T-cell (primary cell): ENCODE measurements at regions not wholly inside any gene's neighbourhood (a gene's known extent, or its start where the extent isn't known, plus 50 kb on each side); places are given as distances from the start of the nearest gene placed in this dataset.
A peak's percentile ranks its signal among the peaks of the same experiment; 100 is the strongest.
"Not testable (repeated sequence)": the region's sequence is repeated elsewhere in the genome, so short reads cannot be mapped to it uniquely, and the experiment has no call there.

Experiments used
- ATAC-seq, 4 experiments: fragments of 200-7000 bp in 3 of 4; fragments of 150-1000 bp in 1 of 4; cut with Tn5 transposase; replicated peaks in 1 of 4; 1 replicate in 3 of 4; 2 replicates in 1 of 4; pipeline ENCODE4 v1.10.0; 2021; ENCODE audit warnings: moderate library complexity in 3 of 4, mild to moderate bottlenecking in 2 of 4, moderate number of reproducible peaks in 1 of 4
- CTCF ChIA-PET, 2 donors: fragments of 300-600 bp; sonication (Branson Sonifier 250); formaldehyde crosslinking; loops; one replicate each; lab custom pipeline; 2022; ENCODE audit warnings: antibody characterized with exemption in 2 of 2; lab: Charles Lee
- POLR2A ChIA-PET, 2 donors: fragments of 300-600 bp; sonication (Branson Sonifier 250); formaldehyde crosslinking; loops; one replicate each; lab custom pipeline; 2022; ENCODE audit warnings: antibody characterized with exemption in 2 of 2; lab: Charles Lee
- DNase-seq, 35 experiments: peaks; one replicate each; pipeline versions ENCODE4 v3.0.0 to v3.0.0-alpha.2; 2013 to 2023
- H3K27ac ChIP-seq: one replicate; pipeline ENCODE4 v1.5.1; 2013; ENCODE audit warnings: low read length
- H3K27me3 ChIP-seq, 2 experiments: replicated peaks in 1 of 2; 1 replicate in 1 of 2; 2 replicates in 1 of 2; pipeline versions ENCODE4 v1.6.1 to v1.7.0; 2013; ENCODE audit warnings: low read length in 1 of 2, mixed read lengths in 1 of 2; ENCODE audit not compliant: control insufficient read depth in 2 of 2, insufficient read depth in 2 of 2; ENCODE audit errors: extremely low read depth in 1 of 2
- H3K36me3 ChIP-seq, 2 donors: 1 replicate in 1 of 2; 2 replicates in 1 of 2; pipeline versions ENCODE4 v1.6.1 to v1.7.0; 2013; ENCODE audit warnings: low read length in 1 of 2; ENCODE audit not compliant: control insufficient read depth in 2 of 2, insufficient read depth in 1 of 2; ENCODE audit errors: extremely low read depth in 1 of 2
- H3K4me1 ChIP-seq, 2 experiments: 1 replicate in 1 of 2; 2 replicates in 1 of 2; pipeline versions ENCODE4 v1.6.1 to v1.7.0; 2013; ENCODE audit warnings: low read length in 2 of 2, mixed read lengths in 1 of 2; ENCODE audit not compliant: insufficient read depth in 2 of 2, control insufficient read depth in 1 of 2; ENCODE audit errors: extremely low read depth in 1 of 2
- H3K4me3 ChIP-seq, 2 donors: 1 replicate in 1 of 2; 2 replicates in 1 of 2; pipeline versions ENCODE4 v1.5.1 to v1.7.0; 2013; ENCODE audit warnings: mild to moderate bottlenecking in 2 of 2, low read length in 1 of 2, moderate library complexity in 1 of 2; ENCODE audit not compliant: control insufficient read depth in 1 of 2; ENCODE audit errors: extremely low read depth in 1 of 2
- H3K9me3 ChIP-seq: 2 replicates; pipeline ENCODE4 v1.7.0; 2013
- H3K27ac Mint-ChIP-seq, 2 donors: one replicate each; pipeline ENCODE4 v1.8.0; 2020 to 2021; ENCODE audit warnings: mild to moderate bottlenecking in 2 of 2, mixed read lengths in 2 of 2
- H3K27me3 Mint-ChIP-seq, 2 donors: one replicate each; pipeline ENCODE4 v1.8.0; 2021 to 2022; ENCODE audit warnings: mixed read lengths in 2 of 2
- H3K36me3 Mint-ChIP-seq: one replicate; pipeline ENCODE4 v1.8.0; 2021; ENCODE audit warnings: mixed read lengths
- H3K4me1 Mint-ChIP-seq, 3 donors: one replicate each; pipeline ENCODE4 v1.8.0; 2020 to 2022; ENCODE audit warnings: mixed read lengths in 3 of 3, mild to moderate bottlenecking in 1 of 3
- H3K4me3 Mint-ChIP-seq, 3 donors: one replicate each; pipeline ENCODE4 v1.8.0; 2020 to 2022; ENCODE audit warnings: mild to moderate bottlenecking in 3 of 3, mixed read lengths in 3 of 3, moderate library complexity in 3 of 3
- H3K9me3 Mint-ChIP-seq, 3 donors: one replicate each; pipeline ENCODE4 v1.8.0; 2020 to 2022; ENCODE audit warnings: mixed read lengths in 3 of 3
- WGBS: methylation state at CpG from one replicate; pipeline ENCODE4 v1.1.5; 2013; ENCODE audit warnings: missing lambda C conversion rate; ENCODE audit not compliant: insufficient coverage; 5-methylcytosine and 5-hydroxymethylcytosine counted together

DNA sequence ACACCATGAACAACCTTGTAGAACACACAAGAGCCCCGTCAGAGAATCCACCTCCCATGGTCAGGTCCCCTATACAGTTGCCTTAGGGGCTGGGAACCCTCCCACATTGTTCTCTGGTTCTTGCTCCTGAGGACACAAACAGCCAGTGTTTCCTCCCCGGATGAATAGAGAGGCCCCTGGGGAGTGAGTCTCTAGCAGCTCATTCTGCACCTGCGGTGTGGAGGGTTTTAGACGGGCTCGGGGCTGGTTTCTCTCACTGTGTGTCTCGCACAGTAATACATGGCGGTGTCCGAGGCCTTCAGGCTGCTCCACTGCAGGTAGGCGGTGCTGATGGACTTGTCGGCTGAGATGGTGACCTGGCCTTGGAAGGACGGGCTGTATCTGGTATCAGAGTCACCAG lies 1052.1 kb downstream of the TMEM121 start:
- Mint-ChIP-seq H3K36me3 (no peaks in the 10 kb centered on the region), H3K4me1 (no peaks in the 10 kb centered on the region), H3K4me3 (no peak overlapping the region), H3K9me3 (no peaks in the 10 kb centered on the region), H3K27ac (no peak overlapping the region), H3K27me3 (peaks cover 11 to 50% of the 10 kb centered on the region in 2 donors)
- Histone ChIP-seq H3K27me3 (peaks cover 0 to 26% of the 10 kb centered on the region in 2 experiments), H3K9me3 (no peaks in the 10 kb centered on the region), H3K4me3 (no peak overlapping the region), H3K36me3 (no peaks in the 10 kb centered on the region), H3K4me1 (no peaks in the 10 kb centered on the region), H3K27ac (no peak overlapping the region)
- no peak for ATAC-seq
- POLR2A ChIA-PET: no interaction called here
- no peak for DNase-seq
- CTCF ChIA-PET: no interaction called here
- WGBS: 74% methylated on average over 10 of the region's 11 CpGs

DNA sequence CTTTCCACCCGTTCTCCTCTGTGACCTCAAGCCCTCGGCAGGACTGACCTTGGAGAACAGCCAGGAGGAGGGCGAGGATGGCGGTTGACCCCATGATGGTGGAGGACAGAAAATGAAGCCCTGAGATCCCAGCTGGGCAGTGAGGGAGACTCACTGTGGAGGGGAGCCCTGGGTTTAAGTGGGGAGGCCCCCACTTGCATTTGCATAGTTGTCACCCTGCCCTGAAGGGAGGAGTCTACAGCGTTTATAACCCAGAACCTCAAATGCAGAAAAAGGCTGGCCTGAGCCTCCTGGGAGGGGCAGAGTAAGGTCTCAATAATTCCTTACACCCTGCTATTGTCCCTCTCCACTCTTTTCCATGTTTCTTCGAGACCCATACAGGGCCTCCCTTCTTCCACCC lies 1052.7 kb downstream of the TMEM121 start:
- ChIA-PET CTCF (no interaction called here), POLR2A (no interaction called here)
- no peak for ATAC-seq
- Histone ChIP-seq H3K4me1 (no peaks in the 10 kb centered on the region), H3K4me3 (no peak overlapping the region), H3K27me3 (peaks cover 0 to 28% of the 10 kb centered on the region in 2 experiments), H3K9me3 (no peaks in the 10 kb centered on the region), H3K36me3 (no peaks in the 10 kb centered on the region), H3K27ac (no peak overlapping the region)
- no peak for DNase-seq
- Mint-ChIP-seq H3K9me3 (no peaks in the 10 kb centered on the region), H3K4me1 (no peaks in the 10 kb centered on the region), H3K36me3 (no peaks in the 10 kb centered on the region), H3K4me3 (no peak overlapping the region), H3K27me3 (peaks cover 11 to 45% of the 10 kb centered on the region in 2 donors), H3K27ac (no peak overlapping the region)
- WGBS: 88% methylated on average over 4 of the region's 6 CpGs

DNA sequence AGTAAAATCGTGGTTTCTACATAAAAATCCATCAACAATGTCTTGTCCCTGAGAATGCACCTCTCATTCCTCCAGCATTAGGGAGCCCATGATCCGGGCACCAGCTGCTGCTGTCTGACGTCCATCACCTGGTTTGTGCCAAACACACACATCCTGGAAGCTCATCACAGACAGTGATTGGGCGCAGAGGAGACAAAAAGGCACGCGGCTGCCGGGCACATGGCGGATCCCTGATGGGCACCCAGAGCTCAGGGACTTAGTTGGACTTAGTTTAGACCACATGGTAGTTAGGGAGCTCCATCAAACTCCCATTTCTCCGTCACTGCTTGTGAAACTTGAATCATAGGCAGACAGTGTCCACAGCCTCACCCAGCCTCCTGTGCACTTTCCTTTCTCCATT lies 1059.3 kb downstream of the TMEM121 start:
- WGBS: 66% methylated on average over 5 of the region's 9 CpGs
- H3K27me3 Mint-ChIP-seq: peaks cover 11 to 21% of the 10 kb centered on the region in 2 donors
- no peaks in the 10 kb centered on the region for H3K36me3 Mint-ChIP-seq
- Histone ChIP-seq H3K36me3 (no peaks in the 10 kb centered on the region), H3K4me3 (no peak overlapping the region), H3K9me3 (no peaks in the 10 kb centered on the region), H3K27me3 (peaks cover 0 to 16% of the 10 kb centered on the region in 2 experiments), H3K4me1 (peaks cover 0 to 5% of the 10 kb centered on the region in 2 experiments), H3K27ac (no peak overlapping the region)
- ChIA-PET POLR2A (no interaction called here), CTCF (no interaction called here)
- no peak overlapping the region for H3K4me3 Mint-ChIP-seq
- H3K4me1 Mint-ChIP-seq: peaks cover 7 to 14% (median 9%) of the 10 kb centered on the region in 3 donors
- H3K27ac Mint-ChIP-seq: no peak overlapping the region
- DNase-seq: no peak
- H3K9me3 Mint-ChIP-seq: no peaks in the 10 kb centered on the region
- ATAC-seq: peak in 1 of 4 experiments; percentile 20

DNA sequence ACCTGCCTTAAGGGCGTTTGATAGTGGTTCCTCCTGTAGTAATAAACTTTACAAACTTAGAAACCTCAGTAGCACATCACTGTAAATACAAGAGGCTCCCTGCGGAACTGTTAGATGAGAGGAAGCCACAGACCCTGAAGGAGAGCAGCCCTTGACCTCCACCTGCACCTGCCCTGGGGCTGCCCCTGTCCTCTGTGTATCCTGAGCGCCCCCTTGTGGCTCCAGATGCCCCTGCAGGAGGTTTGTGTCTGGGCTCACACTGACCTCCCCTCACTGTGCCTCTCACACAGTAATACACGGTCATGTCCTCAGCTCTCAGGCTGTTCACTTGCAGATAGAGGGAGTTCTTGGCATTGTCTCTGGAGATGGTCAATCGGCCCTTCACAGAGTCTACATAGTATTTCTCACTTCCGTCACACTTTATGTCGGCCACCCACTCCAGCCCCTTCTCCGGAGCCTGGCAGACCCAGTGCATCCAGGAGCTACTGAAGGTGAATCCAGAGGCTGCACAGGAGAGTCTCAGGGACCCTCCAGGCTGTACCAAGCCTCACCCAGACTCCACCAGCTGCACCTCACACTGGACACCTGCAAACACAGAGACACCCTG lies 1059.8 kb downstream of the TMEM121 start:
- Histone ChIP-seq H3K9me3 (no peaks in the 10 kb centered on the region), H3K4me1 (peaks cover 0 to 5% of the 10 kb centered on the region in 2 experiments), H3K4me3 (no peak overlapping the region), H3K27me3 (peaks cover 0 to 19% of the 10 kb centered on the region in 2 experiments), H3K27ac (no peak overlapping the region), H3K36me3 (no peaks in the 10 kb centered on the region)
- 81% methylated on average over 4 of the region's 8 CpGs for WGBS
- Mint-ChIP-seq H3K4me3 (no peak overlapping the region), H3K4me1 (peaks cover 9 to 14% (median 9%) of the 10 kb centered on the region in 3 donors), H3K27me3 (peaks cover 11 to 25% of the 10 kb centered on the region in 2 donors), H3K9me3 (no peaks in the 10 kb centered on the region), H3K36me3 (no peaks in the 10 kb centered on the region), H3K27ac (no peak overlapping the region)
- ChIA-PET CTCF (interaction anchor here in 1 of 2 donors (0.9 kb wide), 1 partner anchor 22 kb away, joined by 3 read pairs; no protein-coding TSS in a partner anchor), POLR2A (no interaction called here)
- DNase-seq (peak; percentile 12 to 73 (median 49)), ATAC-seq (peak; percentile 57 to 79 (median 76))

DNA sequence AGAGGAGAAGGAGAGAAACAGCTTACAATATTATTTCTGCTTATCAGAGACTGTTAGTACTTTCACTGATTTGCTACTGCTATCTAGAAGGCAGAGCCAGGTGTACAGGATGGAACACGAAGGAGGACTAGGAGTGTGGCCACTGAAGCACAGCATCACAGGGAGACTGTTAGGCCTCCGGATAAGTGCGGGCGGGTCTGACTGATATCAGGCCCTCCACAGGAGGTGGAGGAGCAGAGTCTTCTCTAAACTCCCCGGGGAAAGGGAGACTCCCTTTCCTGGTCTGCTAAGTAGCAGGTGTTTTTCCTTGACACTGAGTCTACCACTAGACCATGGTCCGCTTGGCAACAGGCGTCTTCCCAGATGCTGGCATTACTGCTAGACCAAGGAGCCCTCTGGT lies 1065.2 kb downstream of the TMEM121 start:
- H3K27ac ChIP-seq, ATAC-seq, H3K4me3 Mint-ChIP-seq, H3K36me3 Mint-ChIP-seq, H3K27ac Mint-ChIP-seq, H3K4me1 ChIP-seq, H3K4me3 ChIP-seq, H3K9me3 Mint-ChIP-seq, DNase-seq, H3K9me3 ChIP-seq, H3K36me3 ChIP-seq, CTCF ChIA-PET: not testable (repeated sequence)
- Mint-ChIP-seq H3K27me3 (peaks cover 19 to 34% of the 10 kb centered on the region in 2 donors), H3K4me1 (peaks cover 6 to 13% (median 7%) of the 10 kb centered on the region in 3 donors)
- POLR2A ChIA-PET: interaction anchor here in 1 of 2 donors (0.9 kb wide), 1 partner anchor 53 kb away, joined by 3 read pairs; no protein-coding TSS in a partner anchor
- H3K27me3 ChIP-seq: peaks cover 0 to 18% of the 10 kb centered on the region in 2 experiments
- WGBS: no CpG with 5 or more reads among the region's 7 CpGs

DNA sequence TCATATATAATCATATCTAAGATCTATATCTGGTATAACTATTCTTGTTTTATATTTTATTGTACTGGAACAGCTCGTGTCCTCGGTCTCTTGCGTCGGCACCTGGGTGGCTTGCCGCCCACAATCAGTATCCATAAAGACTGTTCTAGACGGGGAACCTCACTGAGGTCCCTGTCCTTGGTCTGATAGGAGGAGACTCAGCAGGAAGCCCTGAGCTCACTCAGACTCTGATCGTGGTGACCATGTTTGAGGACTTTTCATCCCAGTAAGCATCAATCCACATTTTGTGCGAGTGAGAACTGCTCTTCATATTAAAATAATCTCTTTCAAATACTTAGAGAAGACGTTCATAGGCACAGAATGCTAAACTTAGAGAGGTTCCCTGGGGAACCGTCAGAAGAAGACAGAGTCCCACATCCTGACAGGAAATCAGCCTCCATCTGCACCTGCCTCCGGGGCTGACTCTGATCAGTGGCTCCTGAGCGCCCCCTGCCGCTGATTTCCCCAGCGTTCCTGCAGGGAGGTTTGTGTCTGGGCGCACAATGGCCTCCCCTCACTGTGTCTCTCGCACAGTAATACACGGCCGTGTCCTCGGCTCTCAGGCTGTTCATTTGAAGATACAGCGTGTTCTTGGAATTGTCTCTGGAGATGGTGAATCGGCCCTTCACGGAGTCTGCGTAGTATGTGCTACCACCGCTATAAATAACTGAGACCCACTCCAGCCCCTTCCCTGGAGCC lies 1065.9 kb downstream of the TMEM121 start:
- peaks cover 0 to 12% of the 10 kb centered on the region in 2 experiments for H3K27me3 ChIP-seq
- H3K4me1 ChIP-seq, H3K27ac ChIP-seq, H3K9me3 Mint-ChIP-seq, H3K9me3 ChIP-seq, H3K27ac Mint-ChIP-seq, POLR2A ChIA-PET, H3K36me3 Mint-ChIP-seq, H3K36me3 ChIP-seq, H3K4me3 ChIP-seq: not testable (repeated sequence)
- WGBS: 56% methylated on average over 2 of the region's 24 CpGs
- peak in 3 of 4 experiments; percentile 17 to 59 (median 47) for ATAC-seq
- Mint-ChIP-seq H3K27me3 (peaks cover 21 to 37% of the 10 kb centered on the region in 2 donors), H3K4me1 (peaks cover 4 to 10% (median 6%) of the 10 kb centered on the region in 3 donors), H3K4me3 (peak overlapping the region in 1 of 3 donors; percentile 12)
- DNase-seq: peak in 30 of 35 experiments; percentile 5 to 79 (median 49)
- CTCF ChIA-PET: interaction anchor here in 1 of 2 donors (0.5 kb wide), 1 partner anchor 28 kb away, joined by 3 read pairs; no protein-coding TSS in a partner anchor
